AG10803 (cell line): ENCODE measurements at regions not wholly inside any gene's neighbourhood (a gene's known extent, or its start where the extent isn't known, plus 50 kb on each side); places are given as distances from the start of the nearest gene placed in this dataset.
A peak's percentile ranks its signal among the peaks of the same experiment; 100 is the strongest.

ENCODE experiments used
- DNase-seq: peaks from one replicate; pipeline ENCODE4 v3.0.0; 2010; ENCODE audit warnings: low read depth
- H3K4me3 ChIP-seq: 2 replicates; pipeline ENCODE4 v1.5.1; 2011; ENCODE audit warnings: mild to moderate bottlenecking, low read length, control low read depth
- TF ChIP-seq, protein P1 (sequence below): conservative IDR thresholded peaks from 2 replicates; pipeline ENCODE4 v1.5.1; 2011; ENCODE audit warnings: mild to moderate bottlenecking, low read length, control low read depth, inconsistent platforms

DNA sequence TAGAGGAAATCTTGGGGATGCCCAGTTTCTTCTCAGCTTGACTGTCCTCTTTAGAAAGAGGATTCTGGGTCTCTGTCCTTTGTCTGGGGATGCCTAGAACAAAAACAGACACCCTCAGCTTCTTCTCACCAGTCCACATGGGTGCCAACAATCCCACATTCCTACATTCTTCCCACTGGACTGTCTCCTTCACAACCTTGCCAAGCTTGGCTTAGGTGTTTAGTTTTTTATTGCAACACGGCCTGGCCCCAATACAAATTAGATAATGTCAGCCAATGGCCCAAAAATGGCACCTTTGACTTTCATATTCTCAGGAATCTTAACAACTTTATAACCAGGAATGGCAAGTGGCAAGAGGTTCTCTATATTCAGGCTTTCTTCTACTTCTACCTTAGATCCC is 273.0 kb downstream of the RNF152 start:
- H3K4me3 ChIP-seq = no peak overlapping the region
- DNase-seq = no peak
- TF ChIP-seq, protein P1, sequence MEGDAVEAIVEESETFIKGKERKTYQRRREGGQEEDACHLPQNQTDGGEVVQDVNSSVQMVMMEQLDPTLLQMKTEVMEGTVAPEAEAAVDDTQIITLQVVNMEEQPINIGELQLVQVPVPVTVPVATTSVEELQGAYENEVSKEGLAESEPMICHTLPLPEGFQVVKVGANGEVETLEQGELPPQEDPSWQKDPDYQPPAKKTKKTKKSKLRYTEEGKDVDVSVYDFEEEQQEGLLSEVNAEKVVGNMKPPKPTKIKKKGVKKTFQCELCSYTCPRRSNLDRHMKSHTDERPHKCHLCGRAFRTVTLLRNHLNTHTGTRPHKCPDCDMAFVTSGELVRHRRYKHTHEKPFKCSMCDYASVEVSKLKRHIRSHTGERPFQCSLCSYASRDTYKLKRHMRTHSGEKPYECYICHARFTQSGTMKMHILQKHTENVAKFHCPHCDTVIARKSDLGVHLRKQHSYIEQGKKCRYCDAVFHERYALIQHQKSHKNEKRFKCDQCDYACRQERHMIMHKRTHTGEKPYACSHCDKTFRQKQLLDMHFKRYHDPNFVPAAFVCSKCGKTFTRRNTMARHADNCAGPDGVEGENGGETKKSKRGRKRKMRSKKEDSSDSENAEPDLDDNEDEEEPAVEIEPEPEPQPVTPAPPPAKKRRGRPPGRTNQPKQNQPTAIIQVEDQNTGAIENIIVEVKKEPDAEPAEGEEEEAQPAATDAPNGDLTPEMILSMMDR = no peak

DNA sequence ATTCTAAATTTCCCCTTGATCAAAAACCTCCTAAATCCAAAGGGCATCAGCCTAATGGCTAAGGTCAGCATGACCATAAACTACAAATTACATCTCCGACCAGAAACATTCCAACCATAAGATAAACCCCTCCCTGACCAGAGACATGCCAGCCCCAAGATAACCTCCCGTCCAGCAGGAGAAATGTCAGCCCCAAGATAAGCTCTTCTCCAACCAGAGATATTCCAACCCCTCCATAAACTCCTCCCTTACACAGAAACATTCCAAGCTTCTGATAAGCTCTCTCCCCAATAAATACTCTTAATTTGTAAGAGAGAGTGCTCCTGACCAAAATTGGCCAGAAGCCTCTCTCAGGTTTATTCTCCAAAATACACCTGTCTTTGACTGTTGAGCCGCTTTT is 274.0 kb downstream of the RNF152 start:
- TF ChIP-seq, protein P1 = no peak
- DNase-seq = no peak
- no peak overlapping the region for H3K4me3 ChIP-seq

DNA sequence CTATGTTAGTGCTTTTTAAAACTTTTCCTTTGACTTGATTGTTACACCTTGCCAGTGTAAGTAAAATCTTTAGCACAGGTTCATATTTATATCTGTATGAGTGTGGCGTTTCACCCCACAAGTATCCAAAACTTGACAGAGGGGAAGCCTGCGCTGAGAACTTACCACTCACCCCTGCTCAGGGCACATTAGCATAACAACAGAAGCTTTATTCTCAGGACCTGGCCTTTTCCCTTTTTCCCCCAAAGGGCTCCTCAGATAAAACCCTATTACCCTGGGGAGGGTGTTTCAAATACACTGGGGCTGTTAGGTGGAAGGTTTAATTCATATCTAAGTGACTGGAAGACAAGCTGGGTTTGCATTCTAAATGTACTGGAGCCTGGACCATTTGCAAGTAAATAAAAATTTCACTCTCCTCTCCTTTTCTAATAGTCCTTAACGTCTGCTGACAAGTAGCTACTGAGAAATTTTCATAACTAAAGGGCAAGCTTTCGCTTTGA is 276.6 kb downstream of the RNF152 start:
- H3K4me3 ChIP-seq = no peak overlapping the region
- TF ChIP-seq, protein P1 = no peak
- DNase-seq = no peak

DNA sequence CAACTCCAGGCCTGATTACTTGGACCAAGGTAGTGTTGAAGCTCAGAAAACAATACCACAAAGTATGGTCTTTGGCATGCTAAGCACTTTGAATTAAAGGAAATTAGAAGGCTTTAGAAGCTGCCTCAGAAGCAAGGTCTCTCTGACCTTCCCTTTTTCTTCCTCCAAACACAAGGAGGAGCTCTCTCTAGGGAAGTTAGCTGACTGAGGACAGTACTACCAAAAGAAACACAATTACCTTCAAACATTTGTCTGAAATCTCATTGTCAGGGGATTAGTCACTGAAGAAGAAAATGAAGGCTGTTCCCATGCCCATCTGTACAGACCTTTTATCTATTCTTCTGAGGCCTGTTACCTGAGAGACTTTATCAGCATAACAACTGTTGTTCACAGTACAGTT is 279.3 kb downstream of the CDH20 start:
- TF ChIP-seq, protein P1 = 0 out of 2 replicates have a peak, but pooled peaks have one; percentile 24
- DNase-seq = no peak
- H3K4me3 ChIP-seq = no peak overlapping the region

DNA sequence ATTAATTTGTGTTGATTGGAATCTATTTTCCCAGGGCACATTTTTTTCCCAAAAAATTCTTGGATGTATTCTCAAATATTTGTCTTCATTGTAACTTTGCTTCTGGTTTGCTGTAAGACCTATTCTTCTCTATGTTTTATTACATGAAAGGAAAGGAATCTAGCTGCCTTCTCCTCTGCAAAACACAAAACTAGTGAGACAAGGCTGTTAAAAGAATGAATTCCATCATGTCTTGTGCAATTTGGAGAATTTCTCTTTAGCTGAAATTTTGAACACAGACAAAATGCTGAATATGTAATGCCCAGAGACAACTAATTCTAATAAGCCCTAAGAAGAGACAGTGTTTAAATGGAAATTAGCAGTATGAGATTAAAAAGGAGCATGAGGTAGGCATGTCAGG is 275.9 kb downstream of the CDH20 start:
- TF ChIP-seq, protein P1 = no peak
- peak; percentile 75 for DNase-seq
- no peak overlapping the region for H3K4me3 ChIP-seq

DNA sequence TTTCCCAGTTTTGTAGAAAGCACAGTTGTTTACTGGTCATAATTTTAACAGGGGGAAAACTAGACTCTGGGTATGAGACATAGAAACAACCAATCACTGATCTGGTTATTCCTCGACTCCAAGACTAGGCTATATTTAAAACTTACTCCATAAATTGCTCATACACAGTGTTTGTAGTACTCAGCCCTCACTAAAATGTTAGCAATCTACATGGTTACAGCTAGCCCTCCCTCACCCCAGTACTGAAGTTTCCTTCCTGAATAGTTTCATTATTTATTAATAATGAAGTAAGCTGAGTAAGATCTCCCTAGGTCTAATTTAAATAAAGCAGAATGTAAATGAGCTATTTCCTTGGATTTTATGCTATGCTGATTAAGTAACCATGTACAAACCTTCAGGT is 275.1 kb downstream of the CDH20 start:
- TF ChIP-seq, protein P1 = no peak
- no peak overlapping the region for H3K4me3 ChIP-seq
- DNase-seq = no peak

DNA sequence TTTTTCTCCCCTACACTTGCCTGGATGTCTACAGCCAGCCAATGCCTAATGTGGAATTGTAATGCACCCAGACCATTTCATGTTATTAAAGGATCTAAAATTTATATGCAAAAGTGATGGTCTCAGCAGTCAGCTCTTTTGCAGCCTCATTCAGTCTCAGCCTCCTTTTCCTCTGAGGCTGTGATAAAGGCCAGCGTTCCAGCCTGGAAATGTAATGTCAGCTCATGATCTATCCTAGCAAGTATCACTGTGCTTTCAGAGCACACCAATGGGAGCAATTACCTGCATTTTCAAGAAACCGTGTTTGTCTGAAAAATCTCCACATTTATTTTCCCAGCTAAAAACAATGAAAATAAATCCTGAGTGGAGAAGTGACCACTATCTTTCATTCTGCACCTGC is 274.6 kb downstream of the CDH20 start:
- TF ChIP-seq, protein P1 = no peak
- no peak overlapping the region for H3K4me3 ChIP-seq
- DNase-seq = no peak
